ENCODE measurements at regions not wholly inside any gene's neighbourhood (a gene's known extent, or its start where the extent isn't known, plus 50 kb on each side); places are given as distances from the start of the nearest gene placed in this dataset.

DNA sequence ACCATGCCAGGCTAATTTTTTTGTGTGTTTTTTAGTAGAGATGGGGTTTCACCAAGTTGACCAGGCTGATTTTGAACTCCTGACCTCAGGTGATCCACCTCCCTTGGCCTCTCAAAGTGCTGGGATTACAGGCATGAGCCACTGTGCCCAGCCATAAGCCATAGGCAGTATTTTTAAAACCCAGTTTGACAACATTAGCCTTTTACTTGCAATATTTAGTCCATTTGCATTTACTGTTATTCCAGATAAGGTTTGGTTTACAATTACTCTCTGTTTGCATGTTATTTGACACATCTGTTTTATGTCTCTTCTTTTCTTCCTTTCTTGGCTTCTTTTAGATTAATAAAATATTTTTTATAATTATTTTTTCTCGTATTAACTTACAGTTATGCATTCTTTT, 83.6 kb upstream of the EPHB3 start:
- Histone ChIP-seq H3K9me3 (no peaks in the 10 kb centered on the region), H3K36me3 (no peaks in the 10 kb centered on the region), H3K27me3 (peaks cover 0 to 42% of the 10 kb centered on the region in 2 donors), H3K4me1 (no peaks in the 10 kb centered on the region), H3K4me3 (no peak overlapping the region), H3K27ac (no peak overlapping the region)
- DNase-seq, result no peak
- TF ChIP-seq, protein P1, sequence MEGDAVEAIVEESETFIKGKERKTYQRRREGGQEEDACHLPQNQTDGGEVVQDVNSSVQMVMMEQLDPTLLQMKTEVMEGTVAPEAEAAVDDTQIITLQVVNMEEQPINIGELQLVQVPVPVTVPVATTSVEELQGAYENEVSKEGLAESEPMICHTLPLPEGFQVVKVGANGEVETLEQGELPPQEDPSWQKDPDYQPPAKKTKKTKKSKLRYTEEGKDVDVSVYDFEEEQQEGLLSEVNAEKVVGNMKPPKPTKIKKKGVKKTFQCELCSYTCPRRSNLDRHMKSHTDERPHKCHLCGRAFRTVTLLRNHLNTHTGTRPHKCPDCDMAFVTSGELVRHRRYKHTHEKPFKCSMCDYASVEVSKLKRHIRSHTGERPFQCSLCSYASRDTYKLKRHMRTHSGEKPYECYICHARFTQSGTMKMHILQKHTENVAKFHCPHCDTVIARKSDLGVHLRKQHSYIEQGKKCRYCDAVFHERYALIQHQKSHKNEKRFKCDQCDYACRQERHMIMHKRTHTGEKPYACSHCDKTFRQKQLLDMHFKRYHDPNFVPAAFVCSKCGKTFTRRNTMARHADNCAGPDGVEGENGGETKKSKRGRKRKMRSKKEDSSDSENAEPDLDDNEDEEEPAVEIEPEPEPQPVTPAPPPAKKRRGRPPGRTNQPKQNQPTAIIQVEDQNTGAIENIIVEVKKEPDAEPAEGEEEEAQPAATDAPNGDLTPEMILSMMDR (IDR thresholded peaks at IDR 0.05), result no peak
- intact Hi-C loops (cut with DNase I; ENCODE audit: low total_unique reads), result no loop called here

DNA sequence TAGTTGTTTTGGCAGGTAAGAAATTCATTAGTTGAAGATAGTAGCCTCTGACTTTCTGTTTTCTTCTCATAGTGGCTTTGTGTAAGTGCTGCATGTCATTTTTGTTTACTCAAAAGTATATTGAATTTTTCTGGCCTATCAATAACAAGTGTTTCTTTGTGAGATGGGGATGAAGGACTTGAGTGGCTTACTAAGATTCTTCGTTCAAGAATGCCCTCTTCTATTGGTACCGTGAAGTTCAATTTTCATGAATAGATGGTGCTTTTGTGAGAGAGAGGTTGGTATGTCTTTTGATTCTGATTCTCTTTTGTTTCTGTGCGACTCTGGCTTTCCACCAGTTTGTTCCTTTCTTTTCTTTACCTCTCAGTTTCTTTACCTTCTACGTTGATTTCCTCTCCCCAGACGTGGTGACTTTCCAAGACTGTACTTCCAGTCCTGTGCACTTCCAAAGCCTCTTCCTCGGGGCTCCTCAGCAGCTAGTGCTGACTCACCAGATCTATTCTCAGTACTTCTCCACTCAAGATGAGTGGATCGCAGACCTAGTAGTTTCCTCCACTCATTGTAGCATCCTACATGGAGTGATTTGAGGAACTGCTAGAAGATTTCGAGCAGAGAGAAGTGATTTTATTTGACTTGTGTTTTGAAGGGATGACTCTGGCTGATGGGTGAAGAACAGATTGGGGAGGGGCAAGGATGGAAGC, 82.0 kb upstream of the EPHB3 start:
- no peak for DNase-seq
- H3K27me3 ChIP-seq, result peaks cover 0 to 36% of the 10 kb centered on the region in 2 donors
- no peak overlapping the region for H3K4me3 ChIP-seq
- no peak overlapping the region for H3K27ac ChIP-seq
- H3K36me3 ChIP-seq, result no peaks in the 10 kb centered on the region
- H3K9me3 ChIP-seq, result no peaks in the 10 kb centered on the region
- intact Hi-C loops (cut with DNase I; ENCODE audit: low total_unique reads), result no loop called here
- H3K4me1 ChIP-seq, result no peaks in the 10 kb centered on the region
- TF ChIP-seq, protein P1 (IDR thresholded peaks at IDR 0.05), result no peak

DNA sequence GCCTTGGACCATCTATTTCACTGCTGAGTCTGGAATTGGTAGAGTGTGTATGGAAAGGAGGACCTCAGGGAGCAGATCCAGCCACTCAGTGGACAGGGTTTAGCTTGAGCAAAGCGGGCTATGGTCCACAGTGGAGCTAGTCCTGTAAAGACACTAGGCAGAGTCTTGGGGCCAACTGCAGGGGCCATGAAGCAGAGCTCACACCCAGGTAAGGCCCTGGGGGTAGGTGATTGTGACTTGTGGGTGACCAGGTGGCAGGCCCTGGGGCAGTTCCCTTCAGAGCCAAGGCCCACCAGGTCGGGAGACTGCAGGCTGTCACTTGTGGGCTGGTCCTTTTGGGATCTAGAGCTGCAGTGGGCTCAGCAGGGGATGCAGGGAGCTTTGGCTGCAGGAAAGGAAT, 80.8 kb upstream of the EPHB3 start:
- no peaks in the 10 kb centered on the region for H3K9me3 ChIP-seq
- H3K4me3 ChIP-seq, result no peak overlapping the region
- intact Hi-C loops (cut with DNase I; ENCODE audit: low total_unique reads), result no loop called here
- no peaks in the 10 kb centered on the region for H3K4me1 ChIP-seq
- no peak for DNase-seq
- H3K36me3 ChIP-seq, result no peaks in the 10 kb centered on the region
- TF ChIP-seq, protein P1 (IDR thresholded peaks at IDR 0.05), result no peak
- no peak overlapping the region for H3K27ac ChIP-seq
- peaks cover 0 to 36% of the 10 kb centered on the region in 2 donors for H3K27me3 ChIP-seq

DNA sequence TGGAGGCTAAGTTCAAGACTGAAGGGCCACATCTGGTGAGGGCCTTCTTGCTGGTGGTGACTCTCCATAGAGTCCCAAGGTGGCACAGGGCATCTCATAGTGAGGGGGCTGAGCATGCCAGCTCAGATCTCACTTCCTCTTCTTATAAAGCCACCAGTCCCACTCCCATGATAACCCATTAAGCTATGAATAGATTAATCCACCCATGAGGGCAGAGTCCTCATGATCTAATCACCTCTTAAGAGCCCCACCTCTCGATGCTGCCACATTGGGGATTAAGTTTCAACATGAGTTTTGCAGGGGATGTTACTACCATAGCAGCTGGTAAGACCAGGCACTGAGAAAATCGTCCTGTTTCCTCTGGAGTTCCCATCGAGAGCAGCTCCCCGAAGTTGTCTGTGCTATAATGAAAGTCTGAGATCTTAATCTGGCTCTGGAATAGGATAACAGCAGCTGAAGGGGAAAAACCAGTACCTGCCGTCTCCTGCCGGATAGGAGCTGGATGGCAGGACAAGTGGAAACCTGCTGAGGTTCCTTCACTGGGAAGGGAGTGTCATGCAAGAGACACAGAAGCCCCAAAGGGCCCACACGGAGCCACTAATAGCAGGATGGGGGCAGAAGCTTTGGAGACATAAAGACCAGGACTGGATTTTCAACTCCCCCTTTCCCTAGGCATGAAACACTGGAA, 79.5 kb upstream of the EPHB3 start:
- Histone ChIP-seq H3K27ac (no peak overlapping the region), H3K36me3 (no peaks in the 10 kb centered on the region), H3K4me1 (no peaks in the 10 kb centered on the region), H3K27me3 (peaks cover 0 to 39% of the 10 kb centered on the region in 2 donors), H3K9me3 (no peaks in the 10 kb centered on the region), H3K4me3 (no peak overlapping the region)
- TF ChIP-seq, protein P1 (IDR thresholded peaks at IDR 0.05), result no peak
- intact Hi-C loops (cut with DNase I; ENCODE audit: low total_unique reads), result no loop called here
- no peak for DNase-seq

DNA sequence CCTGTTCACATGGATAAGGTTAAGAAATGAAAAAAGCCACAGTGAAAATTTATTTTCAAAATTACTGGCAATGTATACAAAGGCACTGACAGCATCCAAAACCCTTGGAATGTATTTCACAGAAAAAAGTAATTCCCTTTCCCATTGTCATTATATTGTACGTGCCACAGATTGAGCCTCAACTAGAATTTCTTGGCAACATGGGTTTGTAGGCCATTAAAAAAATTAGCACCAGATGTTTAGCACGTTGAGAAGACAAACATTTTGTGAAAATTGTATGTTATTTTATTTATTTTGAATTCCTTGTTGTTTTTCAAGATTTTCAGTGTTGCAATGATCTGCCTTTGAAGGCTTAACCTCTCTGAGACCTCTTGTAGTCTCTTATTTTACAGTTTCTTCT, 76.3 kb upstream of the EPHB3 start:
- no peak overlapping the region for H3K27ac ChIP-seq
- DNase-seq, result no peak
- H3K36me3 ChIP-seq, result no peaks in the 10 kb centered on the region
- intact Hi-C loops (cut with DNase I; ENCODE audit: low total_unique reads), result no loop called here
- TF ChIP-seq, protein P1 (IDR thresholded peaks at IDR 0.05), result no peak
- H3K9me3 ChIP-seq, result no peaks in the 10 kb centered on the region
- H3K4me1 ChIP-seq, result no peaks in the 10 kb centered on the region
- peaks cover 0 to 49% of the 10 kb centered on the region in 2 donors for H3K27me3 ChIP-seq
- no peak overlapping the region for H3K4me3 ChIP-seq

All from tibial artery (tissue), 4 donors.